T-helper 1 cell treated with Interleukin-12 subunit alpha and Interleukin-12 subunit beta and Interleukin-4 antibody, amounts not matched to agents 30 μg/mL and 1 μg/mL, for 36 hours (primary cell): ENCODE measurements at regions not wholly inside any gene's neighbourhood (a gene's known extent, or its start where the extent isn't known, plus 50 kb on each side); places are given as distances from the start of the nearest gene placed in this dataset.

ENCODE experiments used
- H3K27ac Mint-ChIP-seq: one replicate; pipeline ENCODE4 v1.8.0; 2021; ENCODE audit warnings: mild to moderate bottlenecking, mixed read lengths
- H3K27me3 Mint-ChIP-seq: one replicate; pipeline ENCODE4 v1.8.0; 2021; ENCODE audit warnings: low read depth, mixed read lengths
- H3K36me3 Mint-ChIP-seq: one replicate; pipeline ENCODE4 v1.8.0; 2021; ENCODE audit warnings: low read depth, mixed read lengths
- H3K4me1 Mint-ChIP-seq: one replicate; pipeline ENCODE4 v1.8.0; 2021; ENCODE audit warnings: low read depth, mixed read lengths
- H3K4me3 Mint-ChIP-seq: one replicate; pipeline ENCODE4 v1.8.0; 2021; ENCODE audit warnings: mild to moderate bottlenecking, moderate library complexity, mixed read lengths
- H3K9me3 Mint-ChIP-seq: one replicate; pipeline ENCODE4 v1.8.0; 2021; ENCODE audit warnings: mixed read lengths

- peaks cover 14% of the 10 kb centered on the region for H3K4me1 Mint-ChIP-seq
- H3K36me3 Mint-ChIP-seq = peaks cover 41% of the 10 kb centered on the region
- H3K27ac Mint-ChIP-seq = no peak overlapping the region
- no peaks in the 10 kb centered on the region for H3K27me3 Mint-ChIP-seq
- H3K4me3 Mint-ChIP-seq = no peak overlapping the region
- H3K9me3 Mint-ChIP-seq = peaks cover 45% of the 10 kb centered on the region
Measured at GRCh38 chr2:195508139-195508455, 148.9 kb upstream of the SLC39A10 start.

- Mint-ChIP-seq H3K27me3 (no peaks in the 10 kb centered on the region), H3K4me1 (peaks cover 16% of the 10 kb centered on the region), H3K9me3 (peaks cover 42% of the 10 kb centered on the region), H3K36me3 (peaks cover 38% of the 10 kb centered on the region), H3K4me3 (no peak overlapping the region), H3K27ac (no peak overlapping the region)
Measured at GRCh38 chr2:195507447-195508138, 149.4 kb upstream of the SLC39A10 start.

GRCh38 chr2:195505701-195506100, 151.3 kb upstream of the SLC39A10 start:
- H3K9me3 Mint-ChIP-seq = peaks cover 36% of the 10 kb centered on the region
- no peak overlapping the region for H3K27ac Mint-ChIP-seq
- H3K4me3 Mint-ChIP-seq = no peak overlapping the region
- peaks cover 36% of the 10 kb centered on the region for H3K36me3 Mint-ChIP-seq
- no peaks in the 10 kb centered on the region for H3K27me3 Mint-ChIP-seq
- H3K4me1 Mint-ChIP-seq = peaks cover 16% of the 10 kb centered on the region

GRCh38 chr2:195503208-195503607, 153.8 kb upstream of the SLC39A10 start:
- H3K27me3 Mint-ChIP-seq = no peaks in the 10 kb centered on the region
- H3K36me3 Mint-ChIP-seq = peaks cover 27% of the 10 kb centered on the region
- H3K27ac Mint-ChIP-seq = no peak overlapping the region
- H3K9me3 Mint-ChIP-seq = peaks cover 29% of the 10 kb centered on the region
- peaks cover 13% of the 10 kb centered on the region for H3K4me1 Mint-ChIP-seq
- no peak overlapping the region for H3K4me3 Mint-ChIP-seq

GRCh38 chr2:195501746-195502145, 155.3 kb upstream of the SLC39A10 start:
- H3K36me3 Mint-ChIP-seq = peaks cover 20% of the 10 kb centered on the region
- H3K9me3 Mint-ChIP-seq = peaks cover 25% of the 10 kb centered on the region
- H3K27ac Mint-ChIP-seq = no peak overlapping the region
- H3K27me3 Mint-ChIP-seq = no peaks in the 10 kb centered on the region
- H3K4me1 Mint-ChIP-seq = peaks cover 19% of the 10 kb centered on the region
- no peak overlapping the region for H3K4me3 Mint-ChIP-seq

- H3K4me1 Mint-ChIP-seq = peaks cover 24% of the 10 kb centered on the region
Measured at GRCh38 chr2:195500879-195501278, 156.1 kb upstream of the SLC39A10 start.

GRCh38 chr2:195498839-195499490, 158.1 kb upstream of the SLC39A10 start:
- Mint-ChIP-seq H3K4me1 (peaks cover 28% of the 10 kb centered on the region), H3K9me3 (peaks cover 12% of the 10 kb centered on the region), H3K27ac (no peak overlapping the region), H3K4me3 (no peak overlapping the region), H3K27me3 (no peaks in the 10 kb centered on the region), H3K36me3 (peaks cover 17% of the 10 kb centered on the region)

More at GRCh38 chr2:195500879-195501278, 156.1 kb upstream of the SLC39A10 start:
- H3K36me3 Mint-ChIP-seq = peaks cover 22% of the 10 kb centered on the region
- H3K27ac Mint-ChIP-seq = no peak overlapping the region
- peaks cover 25% of the 10 kb centered on the region for H3K9me3 Mint-ChIP-seq
- no peaks in the 10 kb centered on the region for H3K27me3 Mint-ChIP-seq
- H3K4me3 Mint-ChIP-seq = no peak overlapping the region

- peaks cover 12% of the 10 kb centered on the region for H3K9me3 Mint-ChIP-seq
- no peaks in the 10 kb centered on the region for H3K27me3 Mint-ChIP-seq
- no peak overlapping the region for H3K27ac Mint-ChIP-seq
- H3K36me3 Mint-ChIP-seq = peaks cover 22% of the 10 kb centered on the region
- no peak overlapping the region for H3K4me3 Mint-ChIP-seq
- peaks cover 28% of the 10 kb centered on the region for H3K4me1 Mint-ChIP-seq
Measured at GRCh38 chr2:195498176-195498575, 158.8 kb upstream of the SLC39A10 start.

GRCh38 chr2:195496991-195497390, 160.0 kb upstream of the SLC39A10 start:
- Mint-ChIP-seq H3K9me3 (peaks cover 12% of the 10 kb centered on the region), H3K27me3 (no peaks in the 10 kb centered on the region), H3K4me3 (no peak overlapping the region), H3K27ac (no peak overlapping the region), H3K36me3 (peaks cover 23% of the 10 kb centered on the region), H3K4me1 (peaks cover 26% of the 10 kb centered on the region)

- no peak overlapping the region for H3K27ac Mint-ChIP-seq
- H3K4me1 Mint-ChIP-seq = peaks cover 31% of the 10 kb centered on the region
- peaks cover 22% of the 10 kb centered on the region for H3K36me3 Mint-ChIP-seq
- H3K27me3 Mint-ChIP-seq = no peaks in the 10 kb centered on the region
- H3K9me3 Mint-ChIP-seq = peaks cover 12% of the 10 kb centered on the region
- no peak overlapping the region for H3K4me3 Mint-ChIP-seq
Measured at GRCh38 chr2:195495966-195496365, 161.1 kb upstream of the SLC39A10 start.

GRCh38 chr2:195495351-195495750, 161.7 kb upstream of the SLC39A10 start:
- Mint-ChIP-seq H3K36me3 (peaks cover 19% of the 10 kb centered on the region), H3K4me3 (no peak overlapping the region), H3K9me3 (peaks cover 9% of the 10 kb centered on the region), H3K4me1 (peaks cover 31% of the 10 kb centered on the region), H3K27me3 (no peaks in the 10 kb centered on the region), H3K27ac (peak overlapping the region; percentile 11)

GRCh38 chr2:195494451-195494850, 162.6 kb upstream of the SLC39A10 start:
- Mint-ChIP-seq H3K4me1 (peaks cover 37% of the 10 kb centered on the region), H3K27me3 (no peaks in the 10 kb centered on the region), H3K27ac (no peak overlapping the region), H3K9me3 (peaks cover 14% of the 10 kb centered on the region), H3K36me3 (peaks cover 28% of the 10 kb centered on the region), H3K4me3 (no peak overlapping the region)

- peaks cover 37% of the 10 kb centered on the region for H3K4me1 Mint-ChIP-seq
- H3K4me3 Mint-ChIP-seq = no peak overlapping the region
- no peak overlapping the region for H3K27ac Mint-ChIP-seq
- no peaks in the 10 kb centered on the region for H3K27me3 Mint-ChIP-seq
- H3K36me3 Mint-ChIP-seq = peaks cover 27% of the 10 kb centered on the region
- H3K9me3 Mint-ChIP-seq = peaks cover 11% of the 10 kb centered on the region
Measured at GRCh38 chr2:195493416-195493815, 163.6 kb upstream of the SLC39A10 start.

- H3K27ac Mint-ChIP-seq = peak overlapping the region; percentile 13
- H3K9me3 Mint-ChIP-seq = peaks cover 11% of the 10 kb centered on the region
- H3K36me3 Mint-ChIP-seq = peaks cover 28% of the 10 kb centered on the region
- H3K27me3 Mint-ChIP-seq = no peaks in the 10 kb centered on the region
- peaks cover 40% of the 10 kb centered on the region for H3K4me1 Mint-ChIP-seq
- H3K4me3 Mint-ChIP-seq = no peak overlapping the region
Measured at GRCh38 chr2:195490319-195490718, 166.7 kb upstream of the SLC39A10 start.

GRCh38 chr2:195489101-195489500, 167.9 kb upstream of the SLC39A10 start:
- Mint-ChIP-seq H3K27me3 (no peaks in the 10 kb centered on the region), H3K27ac (no peak overlapping the region), H3K4me3 (no peak overlapping the region), H3K36me3 (peaks cover 34% of the 10 kb centered on the region), H3K9me3 (peaks cover 22% of the 10 kb centered on the region), H3K4me1 (peaks cover 44% of the 10 kb centered on the region)
